GM18873 (cell line): ENCODE measurements at regions not wholly inside any gene's neighbourhood (a gene's known extent, or its start where the extent isn't known, plus 50 kb on each side); places are given as distances from the start of the nearest gene placed in this dataset.

Source experiments
- ATAC-seq: cut with Tn5 transposase; IDR thresholded peaks from one replicate; pipeline ENCODE4 v1.9.1; 2021; ENCODE audit warnings: mild to moderate bottlenecking, moderate library complexity, moderate number of reproducible peaks; ENCODE audit not compliant: unreplicated experiment, low FRiP score

DNA sequence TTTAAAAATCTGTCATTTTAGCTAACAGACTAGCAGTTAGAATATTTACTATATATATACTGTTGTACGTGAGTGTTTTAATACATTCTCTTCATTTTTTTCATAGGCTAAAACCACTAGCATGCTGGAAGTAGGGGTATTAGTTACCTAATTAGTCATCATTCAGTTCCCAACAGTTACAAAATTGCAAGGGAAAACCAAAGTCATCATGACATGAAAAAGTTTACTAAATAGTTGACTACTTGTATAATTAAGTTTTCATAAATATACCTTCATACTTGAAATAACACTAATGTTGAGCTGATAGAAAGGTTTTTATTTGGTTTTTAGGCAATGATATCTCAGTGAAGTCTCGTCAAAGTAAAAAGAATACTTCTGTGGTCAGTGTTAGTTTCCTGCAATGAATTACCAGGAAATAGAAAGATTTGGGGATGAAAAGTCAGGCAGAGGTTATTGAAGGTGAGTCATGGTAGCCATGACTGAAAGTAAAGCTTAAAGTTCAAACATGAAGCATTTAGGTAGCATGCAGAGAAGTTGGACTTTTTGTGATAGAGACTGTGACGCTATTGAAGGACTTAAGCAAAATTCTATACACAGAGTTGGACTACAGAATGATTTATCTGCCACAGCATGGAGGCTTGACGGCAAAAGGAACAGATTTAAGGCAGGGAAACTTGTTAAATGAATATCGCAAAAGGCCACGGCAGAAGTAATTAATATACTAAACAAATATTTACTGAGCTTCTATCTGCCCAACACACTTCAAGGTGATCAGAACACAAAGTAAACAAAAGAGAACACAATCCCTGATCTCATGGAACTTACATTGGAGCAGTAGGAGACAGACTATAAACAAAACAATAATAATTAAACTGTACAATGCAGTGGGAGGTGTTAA is 828.1 kb upstream of the FAT3 start:
- ATAC-seq = no peak

DNA sequence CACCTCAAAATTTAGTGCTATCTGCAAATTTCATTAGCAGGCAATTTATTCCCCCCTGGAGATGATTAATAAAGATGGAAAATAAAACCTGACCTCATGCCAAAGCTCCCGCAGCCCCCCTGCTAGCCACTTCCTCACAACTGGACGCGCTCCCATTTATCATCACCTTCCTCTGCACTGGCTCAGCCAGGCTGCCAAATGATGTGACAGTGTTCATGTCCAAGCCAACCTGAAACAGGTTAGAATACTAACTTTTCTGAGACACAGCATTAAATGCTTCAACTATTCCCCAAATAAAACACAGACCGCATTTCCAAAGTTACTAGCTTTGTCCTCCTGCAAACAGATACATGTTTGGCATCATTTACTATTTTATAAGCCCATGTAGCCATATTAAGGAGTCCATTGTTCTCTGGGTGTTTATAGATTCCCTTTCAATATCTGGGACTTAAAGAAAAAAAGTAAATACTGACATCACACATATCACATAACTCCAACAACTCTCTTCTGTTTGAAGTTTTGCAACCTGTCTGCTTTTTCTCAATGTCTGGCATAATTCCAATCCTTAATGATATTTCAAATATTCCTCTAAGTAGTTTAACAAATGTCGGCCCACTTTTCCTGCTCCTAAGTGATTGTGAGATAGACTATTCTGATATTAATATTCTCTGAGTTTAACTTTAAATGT is 829.7 kb upstream of the FAT3 start:
- no peak for ATAC-seq

DNA sequence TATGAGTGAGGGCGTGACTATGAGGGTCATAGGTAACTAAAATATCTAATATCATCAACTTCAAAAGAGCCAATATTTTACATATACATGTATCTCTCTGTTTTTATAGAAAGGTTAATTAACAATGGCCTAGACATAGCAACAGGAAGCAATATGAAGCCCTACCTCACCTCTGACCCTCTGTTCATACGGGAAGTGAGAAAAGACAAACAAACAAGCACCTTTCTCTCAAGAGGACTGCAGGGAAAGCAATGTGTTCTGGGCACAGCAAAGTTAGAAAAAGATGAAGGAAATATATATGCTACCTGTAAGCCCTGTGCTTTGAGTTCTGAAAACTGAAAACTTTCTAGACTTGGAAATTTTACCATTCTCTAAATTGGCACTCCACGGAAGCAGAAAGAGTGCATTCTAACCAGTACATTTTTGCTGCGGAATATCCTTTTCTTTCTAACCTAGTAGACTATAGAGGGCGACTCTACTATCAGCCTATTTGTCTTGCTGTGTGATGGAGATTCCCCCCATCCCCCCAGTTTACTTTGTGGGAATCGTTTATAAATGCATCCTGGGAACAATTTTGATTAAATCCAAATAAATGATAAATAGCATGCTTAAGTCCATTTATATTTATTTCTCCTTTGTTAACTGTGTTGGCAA is 830.4 kb upstream of the FAT3 start:
- no peak for ATAC-seq

DNA sequence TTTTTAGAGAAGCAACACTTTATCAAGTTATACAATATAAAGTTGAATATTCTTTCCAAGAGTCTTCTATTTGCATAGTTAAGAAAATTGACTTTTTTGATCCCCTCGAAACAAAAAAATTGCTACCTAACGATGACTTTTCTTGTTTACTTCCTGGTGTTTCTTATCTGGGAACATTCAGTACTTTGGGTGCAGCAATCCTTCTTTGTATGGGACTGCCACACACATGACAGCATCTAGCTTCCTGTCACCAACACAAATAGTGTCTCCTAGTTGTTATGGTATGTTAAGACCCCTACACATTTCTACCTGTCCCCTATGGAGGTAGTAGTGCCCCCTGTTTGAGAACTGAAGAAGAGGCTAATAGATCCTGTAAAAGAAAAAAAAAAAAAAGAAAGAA is 841.7 kb upstream of the FAT3 start:
- no peak for ATAC-seq

DNA sequence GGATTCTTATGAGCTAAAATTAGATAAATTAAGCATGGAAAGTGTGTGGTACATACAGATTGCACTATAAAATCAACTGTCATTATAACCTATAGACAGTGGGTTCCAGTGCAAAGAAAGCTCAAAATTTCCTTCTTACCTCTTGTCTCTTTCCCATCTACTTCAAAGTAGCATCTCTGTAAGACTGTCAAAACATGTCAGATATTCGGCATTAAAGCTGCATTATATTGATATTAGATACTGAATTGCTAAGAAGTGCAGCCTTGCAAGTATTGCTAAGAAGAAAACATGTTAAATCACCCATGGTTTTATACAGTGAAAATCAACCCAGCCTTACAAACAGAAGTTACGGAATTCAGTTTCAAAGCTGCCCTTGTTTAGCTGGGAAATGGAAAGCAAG is 849.8 kb upstream of the FAT3 start:
- no peak for ATAC-seq

DNA sequence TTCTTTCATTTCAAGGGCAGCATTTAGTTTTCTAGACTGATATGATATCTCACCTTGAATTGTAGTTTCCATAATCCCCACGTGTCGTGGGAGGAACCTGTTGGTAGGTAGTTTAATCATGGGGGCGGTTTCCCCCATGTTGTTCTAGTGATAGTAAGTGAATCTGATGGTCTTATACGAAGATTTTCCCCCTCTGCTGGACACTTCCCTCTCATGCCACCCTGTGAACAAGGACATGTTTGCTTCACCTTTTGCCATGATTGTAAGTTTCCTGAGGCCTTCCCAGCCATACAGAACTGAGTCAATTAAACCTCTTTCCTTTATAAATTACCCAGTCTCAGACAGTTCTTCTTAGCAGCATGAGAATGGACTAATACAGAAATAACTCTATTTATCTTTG is 851.1 kb upstream of the FAT3 start:
- ATAC-seq = no peak

DNA sequence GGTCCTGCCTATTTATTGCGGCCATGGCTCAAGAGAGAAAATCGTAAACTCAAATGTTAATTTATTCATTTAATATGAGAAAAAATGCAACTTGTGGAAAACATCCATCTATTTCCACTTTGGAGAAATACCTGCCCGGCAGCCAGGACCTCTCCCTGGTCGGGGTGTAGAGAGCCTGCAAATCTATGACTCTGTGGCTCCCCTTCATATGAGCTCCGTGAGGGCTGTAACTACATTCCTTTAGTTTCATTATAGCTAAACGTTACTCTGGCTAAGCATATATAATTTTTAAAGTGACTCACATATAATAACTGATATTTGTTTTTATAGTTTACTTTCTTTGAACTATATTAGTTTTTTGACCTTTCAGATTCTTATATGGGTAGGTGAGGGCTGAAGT is 857.8 kb upstream of the FAT3 start:
- no peak for ATAC-seq

DNA sequence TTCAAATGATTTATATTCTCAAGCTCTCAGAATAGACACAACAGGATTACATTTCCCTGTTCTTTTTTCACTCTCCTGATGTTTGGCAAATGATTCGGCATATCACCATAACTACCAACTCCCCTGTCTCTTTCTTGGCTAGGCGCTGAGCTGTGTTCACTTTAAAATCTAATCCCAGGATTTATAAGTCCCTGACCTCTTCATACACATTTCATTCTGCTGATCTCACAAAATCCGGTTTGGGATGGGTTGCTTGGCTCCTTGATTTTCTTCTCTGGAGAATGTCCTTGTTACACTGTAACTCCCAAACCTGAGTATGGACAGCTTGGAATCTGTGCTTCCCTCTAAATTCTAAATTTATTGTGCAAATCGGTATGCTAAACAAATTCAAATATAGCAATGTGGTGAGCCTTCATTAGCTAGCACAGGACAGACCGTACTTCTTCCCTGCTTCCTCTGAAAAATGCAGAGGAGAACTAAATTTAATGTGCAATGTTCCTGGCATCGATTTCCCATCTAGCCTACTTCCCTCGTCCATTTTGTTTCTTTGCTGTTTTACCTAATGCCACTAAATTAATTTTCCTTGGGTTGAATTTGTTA is 858.5 kb upstream of the FAT3 start:
- ATAC-seq = no peak

DNA sequence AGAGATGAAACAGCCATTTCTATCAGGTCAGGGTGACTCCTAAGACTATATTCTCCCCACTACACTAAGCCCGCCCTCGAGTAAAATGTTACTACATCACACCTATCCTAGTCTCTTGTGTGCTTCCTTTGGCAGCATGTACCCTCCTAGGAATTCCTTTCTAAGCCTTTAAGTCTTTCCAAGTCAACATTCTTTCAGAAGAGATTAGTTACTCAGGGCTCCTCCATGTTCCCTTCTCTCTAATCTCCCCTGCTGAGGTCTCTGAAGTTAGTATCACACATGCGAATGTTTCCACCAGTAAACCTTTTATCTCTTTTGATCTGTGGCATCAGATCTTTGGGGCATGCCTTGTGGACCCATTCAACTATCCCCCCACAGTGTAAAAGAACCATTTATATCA is 873.7 kb upstream of the FAT3 start:
- ATAC-seq = no peak

DNA sequence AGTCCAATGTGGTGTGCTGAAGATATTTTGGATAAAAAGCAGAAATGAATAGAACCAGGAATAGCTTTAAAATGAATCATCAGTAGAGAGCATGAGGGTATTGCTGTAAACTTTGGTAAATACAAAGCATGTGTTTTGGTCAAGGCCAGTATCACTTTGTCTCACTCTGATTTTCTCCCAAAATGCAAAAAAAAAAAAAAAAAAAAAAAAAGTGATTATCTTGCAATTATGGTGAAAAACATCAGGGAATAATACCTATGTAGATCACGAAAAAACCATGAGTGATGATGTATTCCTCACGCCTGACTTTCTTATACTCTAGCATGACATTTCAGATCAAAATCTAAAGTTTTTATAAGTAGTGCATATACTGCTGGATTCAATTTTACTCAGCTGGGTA is 897.9 kb upstream of the FAT3 start:
- ATAC-seq = no peak

DNA sequence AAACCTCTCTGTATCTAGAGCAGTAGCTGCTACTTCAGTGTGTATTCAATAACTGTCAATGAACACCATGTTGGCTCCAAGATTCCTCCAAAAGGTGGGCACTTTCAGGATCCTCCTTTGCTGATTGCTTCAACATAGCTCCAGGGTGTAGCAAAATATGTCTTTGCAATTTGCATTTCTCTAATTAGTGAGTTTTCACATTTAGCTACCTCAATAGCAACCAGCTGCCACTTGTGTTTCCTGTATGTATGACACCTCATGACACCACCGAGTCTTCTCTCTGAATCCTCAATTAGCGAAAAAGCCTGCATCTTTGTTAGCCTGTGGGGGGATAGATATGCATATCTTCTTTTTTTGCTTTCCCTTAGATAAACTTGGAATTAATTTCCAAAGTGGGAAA is 898.3 kb upstream of the FAT3 start:
- ATAC-seq = no peak

DNA sequence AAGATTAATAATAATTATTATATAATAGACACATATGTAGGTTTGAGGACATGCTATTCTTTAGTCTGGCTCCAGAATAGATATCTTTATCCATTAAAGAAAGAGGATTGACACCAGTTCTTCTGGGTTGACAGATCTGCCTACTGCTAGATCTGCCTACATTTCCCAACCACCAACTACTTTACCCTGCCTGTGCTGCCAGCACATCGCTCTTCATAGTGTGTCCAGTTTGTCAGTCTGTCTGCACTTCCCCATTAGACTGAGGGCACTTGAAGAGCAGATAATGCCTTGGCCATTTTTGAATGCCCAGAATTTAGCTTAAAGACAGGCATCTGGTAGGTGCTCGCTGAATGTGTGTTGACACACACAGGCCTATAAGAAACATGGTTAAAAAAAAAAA is 910.1 kb upstream of the FAT3 start:
- ATAC-seq = no peak

DNA sequence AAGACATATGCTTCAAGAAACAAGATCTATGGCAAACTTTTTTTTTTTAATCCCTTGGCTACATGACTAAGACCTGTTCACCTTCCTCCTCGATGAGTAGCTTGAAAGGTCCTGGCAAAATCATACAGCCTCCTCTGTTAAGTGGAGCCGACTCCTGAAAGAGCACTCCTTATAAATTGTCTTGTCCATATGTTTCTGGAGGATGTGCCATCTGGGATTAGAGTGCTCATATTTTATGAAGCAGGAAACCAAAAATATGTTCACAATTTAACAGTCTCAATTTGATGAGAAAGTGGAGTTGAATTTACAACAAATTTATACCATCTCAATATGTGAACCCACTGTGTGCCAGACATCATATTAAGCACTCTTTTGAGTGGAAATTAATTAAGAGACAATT is 912.1 kb upstream of the FAT3 start:
- no peak for ATAC-seq

DNA sequence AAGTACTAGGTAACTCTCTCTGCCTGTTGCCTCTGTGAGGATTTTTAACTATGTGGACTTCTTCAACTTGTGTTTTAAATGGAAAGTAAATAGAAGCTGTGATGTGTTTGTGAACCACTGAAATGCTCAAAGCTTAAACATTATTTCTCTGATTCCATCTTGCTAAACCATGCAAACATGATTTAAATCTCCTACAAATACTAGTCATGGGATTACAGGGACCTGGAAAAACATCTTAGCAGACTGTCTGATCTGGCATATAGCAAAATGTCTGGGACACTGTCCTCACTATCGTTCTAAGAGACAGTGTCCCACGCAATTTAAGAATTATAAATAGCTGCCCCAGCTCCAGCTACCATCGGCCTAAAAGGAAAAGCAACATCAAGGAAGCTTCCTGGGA is 914.5 kb upstream of the FAT3 start:
- no peak for ATAC-seq

DNA sequence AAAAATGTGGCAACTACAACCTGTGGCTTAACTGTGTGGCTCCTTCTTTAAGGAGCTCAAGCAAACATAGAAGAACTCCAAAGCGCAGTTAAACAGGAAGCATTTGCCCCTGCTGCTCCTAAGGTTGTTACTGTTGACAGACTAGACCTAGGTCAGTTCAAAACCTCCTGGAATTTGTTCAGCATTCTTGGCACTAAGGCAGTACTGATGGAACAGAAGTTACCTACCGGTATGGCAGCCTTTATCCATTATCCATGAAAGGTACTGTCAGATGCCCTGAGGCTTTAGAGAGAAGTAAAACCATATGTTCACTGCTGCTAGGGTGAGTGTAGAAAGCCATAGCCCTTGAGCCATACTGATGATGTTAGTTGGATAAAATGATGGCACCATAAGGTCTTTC is 916.5 kb upstream of the FAT3 start:
- ATAC-seq = no peak

DNA sequence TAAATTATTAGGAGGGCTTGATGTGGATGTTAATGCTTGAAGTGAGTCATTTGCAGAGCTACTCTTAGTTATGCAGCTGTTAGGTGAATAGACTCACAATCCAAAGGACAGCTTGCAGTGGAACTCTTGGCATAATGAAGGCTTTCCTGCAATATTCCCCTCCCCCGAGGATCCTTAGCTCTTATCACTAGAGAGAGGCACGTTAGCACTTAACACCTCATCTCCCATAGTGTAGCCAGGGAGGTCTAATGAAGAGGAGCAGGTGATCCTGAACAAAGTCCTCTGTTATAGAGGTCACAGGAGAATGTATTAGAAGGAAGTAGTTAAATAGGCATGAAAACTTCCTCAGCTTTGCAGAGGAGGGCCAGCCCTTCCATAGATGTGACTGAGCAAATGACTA is 919.2 kb upstream of the FAT3 start:
- no peak for ATAC-seq

DNA sequence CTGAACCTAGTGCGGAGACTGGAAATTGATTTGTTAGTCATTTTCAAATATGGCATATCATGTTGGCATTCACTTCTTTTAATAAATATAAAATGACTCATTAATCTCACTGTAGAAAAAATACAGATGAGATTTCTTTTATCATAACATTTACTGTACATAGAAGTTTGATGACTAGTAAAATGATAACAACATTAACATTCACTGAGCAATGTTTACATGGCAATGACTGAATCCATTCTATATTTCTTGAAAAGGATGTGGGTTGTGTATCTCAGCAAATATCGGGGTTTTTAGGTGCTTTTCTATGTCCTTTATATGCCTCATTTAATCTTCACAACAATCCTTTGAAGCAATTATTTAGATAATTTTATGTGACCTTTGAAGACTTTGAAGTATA is 920.9 kb upstream of the FAT3 start:
- no peak for ATAC-seq

DNA sequence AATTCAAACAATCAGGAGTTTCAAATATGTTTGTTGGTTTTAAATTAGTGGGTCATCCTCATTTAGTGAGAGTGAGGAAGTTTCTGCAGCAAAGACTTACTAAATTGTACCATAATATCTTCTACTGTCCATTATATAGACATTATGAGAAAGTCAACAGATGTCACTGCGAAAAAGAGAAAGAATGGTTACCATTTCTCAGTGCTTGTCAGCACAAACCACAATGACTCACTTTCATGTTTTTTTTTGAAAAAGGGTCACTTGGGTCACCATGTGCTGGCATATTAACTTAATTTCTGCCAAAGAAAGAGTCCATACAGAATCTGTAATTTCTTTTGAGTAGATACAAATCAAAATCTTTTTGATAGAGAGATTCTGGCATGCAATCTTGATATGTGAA is 924.6 kb upstream of the FAT3 start:
- no peak for ATAC-seq

DNA sequence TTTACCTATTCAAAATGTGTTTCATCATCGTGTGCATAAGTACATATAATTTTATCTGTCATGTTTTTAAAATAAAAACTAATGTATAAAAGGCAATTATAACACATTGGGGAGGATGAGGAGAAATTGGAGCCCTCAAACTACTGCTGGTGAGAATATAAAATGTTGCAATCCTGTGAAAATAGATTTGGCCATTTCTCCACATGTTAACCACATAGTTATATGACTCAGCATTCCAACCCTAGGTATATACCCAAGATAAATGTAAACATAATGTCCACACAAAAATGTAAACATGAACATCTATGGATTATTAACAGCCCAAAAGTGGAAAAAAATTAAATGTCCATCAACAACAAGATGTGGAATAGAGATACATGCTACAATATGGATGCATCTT is 928.0 kb upstream of the FAT3 start:
- ATAC-seq = no peak

DNA sequence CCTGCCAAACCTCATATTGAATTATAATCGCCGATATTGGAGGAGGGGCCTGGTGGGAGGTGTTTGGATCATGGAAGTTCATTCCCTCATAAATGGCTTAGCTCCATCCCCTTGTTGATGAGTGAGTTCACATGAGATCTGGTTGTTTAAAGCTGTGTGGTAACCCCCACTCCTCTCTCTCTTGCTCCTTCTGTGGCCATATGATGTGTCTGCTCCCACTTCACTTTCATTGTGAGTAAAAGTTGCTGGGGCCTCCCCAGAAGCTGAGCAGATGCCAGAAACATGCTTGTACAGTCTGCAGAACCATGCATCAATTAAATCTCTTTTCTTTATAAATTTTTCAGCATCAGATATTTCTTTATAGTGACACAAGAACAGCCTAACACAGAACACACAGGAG is 929.0 kb upstream of the FAT3 start:
- no peak for ATAC-seq

DNA sequence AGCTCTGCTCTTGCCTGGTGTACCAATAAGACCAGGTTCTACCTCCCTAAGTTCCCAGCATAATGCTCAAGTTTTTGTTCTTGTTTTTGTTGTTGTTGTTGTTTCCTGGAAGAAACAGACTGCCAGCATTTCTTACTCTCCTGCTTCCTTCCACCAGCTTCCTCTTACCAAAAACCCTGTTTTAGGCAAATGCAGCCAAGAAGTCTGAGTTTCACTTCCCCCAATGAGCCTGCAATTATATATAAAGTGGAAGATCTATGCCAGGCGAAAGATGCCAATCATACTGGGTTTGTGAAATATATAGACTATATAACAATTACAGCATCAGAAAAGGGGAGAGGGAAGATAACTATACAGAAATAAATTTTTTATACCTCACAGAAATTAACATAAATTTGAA is 931.5 kb upstream of the FAT3 start:
- no peak for ATAC-seq
